ENCODE measurements at regions not wholly inside any gene's neighbourhood (a gene's known extent, or its start where the extent isn't known, plus 50 kb on each side); places are given as distances from the start of the nearest gene placed in this dataset.

GRCh38 chr1:221166559-221167318 lies 287.5 kb downstream of the HLX start:
- TF ChIP-seq CTCF (IDR thresholded peaks at IDR 0.05), result no peak
- intact Hi-C loops (cut with DNase I), result no loop called here
- H3K9me3 ChIP-seq, result peaks cover 0 to 5% of the 10 kb centered on the region in 2 donors

GRCh38 chr1:221169447-221169889 lies 290.2 kb downstream of the HLX start:
- Histone ChIP-seq H3K27me3 (no peaks in the 10 kb centered on the region), H3K4me1 (peaks cover 0 to 32% of the 10 kb centered on the region in 2 donors), H3K9me3 (peaks cover 0 to 9% of the 10 kb centered on the region in 2 donors), H3K27ac (no peak overlapping the region), H3K4me3 (no peak overlapping the region), H3K36me3 (no peaks in the 10 kb centered on the region)
- intact Hi-C loops (cut with DNase I), result no loop called here
- no peak for ATAC-seq
- DNase-seq, result no peak
- TF ChIP-seq CTCF (IDR thresholded peaks at IDR 0.05), result no peak

More at GRCh38 chr1:221166559-221167318, 287.5 kb downstream of the HLX start:
- H3K4me1 ChIP-seq, result peaks cover 4 to 57% of the 10 kb centered on the region in 2 donors
- H3K36me3 ChIP-seq, result no peaks in the 10 kb centered on the region
- H3K4me3 ChIP-seq, result no peak overlapping the region
- H3K27ac ChIP-seq, result peak overlapping the region in 1 of 2 donors; percentile 37
- DNase-seq (peak in 2 of 4 donors; percentile 7 to 41), ATAC-seq (peak; percentile 57)
- H3K27me3 ChIP-seq, result no peaks in the 10 kb centered on the region

- H3K4me1 ChIP-seq, result peaks cover 0 to 30% of the 10 kb centered on the region in 2 donors
- no peak overlapping the region for H3K27ac ChIP-seq
- no peak for ATAC-seq
- peaks cover 0 to 9% of the 10 kb centered on the region in 2 donors for H3K9me3 ChIP-seq
- DNase-seq, result no peak
- intact Hi-C loops (cut with DNase I), result no loop called here
- no peaks in the 10 kb centered on the region for H3K36me3 ChIP-seq
- H3K4me3 ChIP-seq, result no peak overlapping the region
- TF ChIP-seq CTCF (IDR thresholded peaks at IDR 0.05), result no peak
- no peaks in the 10 kb centered on the region for H3K27me3 ChIP-seq
These were observed 290.9 kb downstream of the HLX start for GRCh38 chr1:221170171-221170570.

- no peaks in the 10 kb centered on the region for H3K36me3 ChIP-seq
- H3K4me1 ChIP-seq, result peaks cover 0 to 14% of the 10 kb centered on the region in 2 donors
- ATAC-seq (no peak), DNase-seq (no peak)
- peaks cover 0 to 9% of the 10 kb centered on the region in 2 donors for H3K9me3 ChIP-seq
- no peaks in the 10 kb centered on the region for H3K27me3 ChIP-seq
- H3K27ac ChIP-seq, result no peak overlapping the region
- H3K4me3 ChIP-seq, result no peak overlapping the region
- no peak for TF ChIP-seq CTCF (IDR thresholded peaks at IDR 0.05)
- intact Hi-C loops (cut with DNase I), result no loop called here
These were observed 292.5 kb downstream of the HLX start for GRCh38 chr1:221171768-221172167.

- no peaks in the 10 kb centered on the region for H3K27me3 ChIP-seq
- peaks cover 0 to 9% of the 10 kb centered on the region in 2 donors for H3K9me3 ChIP-seq
- no peaks in the 10 kb centered on the region for H3K36me3 ChIP-seq
- H3K27ac ChIP-seq, result no peak overlapping the region
- H3K4me1 ChIP-seq, result peaks cover 0 to 9% of the 10 kb centered on the region in 2 donors
- no peak for TF ChIP-seq CTCF (IDR thresholded peaks at IDR 0.05)
- intact Hi-C loops (cut with DNase I), result no loop called here
- no peak overlapping the region for H3K4me3 ChIP-seq
- ATAC-seq (no peak), DNase-seq (no peak)
These were observed 293.6 kb downstream of the HLX start for GRCh38 chr1:221172841-221173240.

Measured in left lung (tissue), 4 donors.